Thyroid gland (tissue), 4 donors: ENCODE measurements at regions not wholly inside any gene's neighbourhood (a gene's known extent, or its start where the extent isn't known, plus 50 kb on each side); places are given as distances from the start of the nearest gene placed in this dataset.
A peak's percentile ranks its signal among the peaks of the same experiment; 100 is the strongest.

Source experiments
- DNase-seq, 2 donors: peaks; one replicate each; pipeline ENCODE4 v3.0.0-alpha.2; 2019
- H3K27ac ChIP-seq, 3 donors: fragments of 200-600 bp; sonication (generic); 1 replicate in 2 of 3; 2 replicates in 1 of 3; pipeline ENCODE4 v1.5.1; 2016 to 2019; ENCODE audit warnings: mild to moderate bottlenecking in 1 of 3, moderate library complexity in 1 of 3
- H3K27me3 ChIP-seq: fragments of 200-600 bp; sonication (generic); one replicate; pipeline ENCODE4 v1.5.1; 2019
- H3K36me3 ChIP-seq, 2 donors: fragments of 200-600 bp; sonication (generic); one replicate each; pipeline ENCODE4 v1.5.1; 2016 to 2019
- H3K4me1 ChIP-seq, 2 donors: fragments of 200-600 bp; sonication (generic); one replicate each; pipeline ENCODE4 v1.5.1; 2017 to 2019
- H3K4me3 ChIP-seq, 3 donors: fragments of 200-600 bp; sonication (generic); replicated peaks in 1 of 3; 1 replicate in 2 of 3; 2 replicates in 1 of 3; pipeline ENCODE4 v1.5.1; 2016; ENCODE audit warnings: mild to moderate bottlenecking in 1 of 3
- H3K9me3 ChIP-seq: fragments of 200-600 bp; sonication (generic); one replicate; pipeline ENCODE4 v1.5.1; 2017
- POLR2A ChIP-seq, 2 donors: fragments of 450-650 bp; IDR thresholded peaks; one replicate each; pipeline ENCODE4 v1.6.1; 2017; ENCODE audit warnings: antibody characterized with exemption in 2 of 2, mild to moderate bottlenecking in 2 of 2, moderate library complexity in 1 of 2
- WGBS, 2 donors: methylation state at CpG; one replicate each; pipeline ENCODE4 v1.1.5; 2017; 5-methylcytosine and 5-hydroxymethylcytosine counted together
- intact Hi-C: fragments of 100-400 bp; cut with DNase I; formaldehyde crosslinking; loops from one replicate; pipeline ENCODE4 v1.15.1; 2023
- TF ChIP-seq, protein P1 (sequence below), 6 experiments: fragments of 200-600 bp in 3 of 6; fragments of 450-650 bp in 3 of 6; sonication (generic) in 3 of 6; IDR thresholded peaks; one replicate each; pipeline ENCODE4 v1.5.1; 2016 to 2019; ENCODE audit warnings: antibody characterized with exemption in 6 of 6, mild to moderate bottlenecking in 2 of 6, inconsistent platforms in 1 of 6, moderate library complexity in 1 of 6

DNA sequence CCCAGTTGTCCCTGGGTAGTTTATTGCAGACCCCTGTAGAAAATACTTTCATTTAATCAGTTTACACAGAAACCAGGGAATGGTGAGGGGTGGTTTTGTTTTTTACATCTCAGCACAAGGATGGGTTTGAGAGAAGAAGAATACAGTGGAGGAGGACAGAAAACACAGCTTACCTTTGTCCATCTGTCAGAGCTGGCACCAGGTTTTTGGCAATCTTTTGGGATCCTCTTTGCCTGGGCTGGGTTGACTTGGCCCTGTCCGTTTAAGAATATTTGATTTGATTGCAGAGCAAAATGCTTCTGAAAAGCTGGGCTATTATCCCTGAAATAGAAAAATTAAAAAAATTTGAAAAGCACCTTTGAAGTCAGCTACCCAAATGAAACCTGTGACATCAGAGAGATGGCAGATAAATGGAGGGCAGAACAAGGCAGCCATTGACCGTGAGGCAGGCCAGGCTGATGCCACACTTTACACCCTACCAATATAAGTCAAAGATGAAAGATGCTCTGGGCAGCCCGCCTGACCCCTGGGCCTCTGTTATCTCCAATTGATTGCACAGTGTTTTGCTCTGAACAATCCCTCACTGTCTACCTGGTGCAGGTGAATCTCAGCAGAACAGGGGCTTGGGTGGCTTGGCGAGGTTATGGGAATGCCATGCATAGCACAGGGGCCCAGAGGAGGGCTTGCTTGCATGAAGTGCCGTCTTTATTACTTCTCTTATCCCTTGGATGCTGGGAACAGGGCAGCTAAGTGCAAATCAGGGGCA lies 218.8 kb downstream of the LMX1A start:
- 88% methylated on average over 4 to 5 of the region's 5 CpGs for WGBS, 2 donors
- TF ChIP-seq, protein P1, sequence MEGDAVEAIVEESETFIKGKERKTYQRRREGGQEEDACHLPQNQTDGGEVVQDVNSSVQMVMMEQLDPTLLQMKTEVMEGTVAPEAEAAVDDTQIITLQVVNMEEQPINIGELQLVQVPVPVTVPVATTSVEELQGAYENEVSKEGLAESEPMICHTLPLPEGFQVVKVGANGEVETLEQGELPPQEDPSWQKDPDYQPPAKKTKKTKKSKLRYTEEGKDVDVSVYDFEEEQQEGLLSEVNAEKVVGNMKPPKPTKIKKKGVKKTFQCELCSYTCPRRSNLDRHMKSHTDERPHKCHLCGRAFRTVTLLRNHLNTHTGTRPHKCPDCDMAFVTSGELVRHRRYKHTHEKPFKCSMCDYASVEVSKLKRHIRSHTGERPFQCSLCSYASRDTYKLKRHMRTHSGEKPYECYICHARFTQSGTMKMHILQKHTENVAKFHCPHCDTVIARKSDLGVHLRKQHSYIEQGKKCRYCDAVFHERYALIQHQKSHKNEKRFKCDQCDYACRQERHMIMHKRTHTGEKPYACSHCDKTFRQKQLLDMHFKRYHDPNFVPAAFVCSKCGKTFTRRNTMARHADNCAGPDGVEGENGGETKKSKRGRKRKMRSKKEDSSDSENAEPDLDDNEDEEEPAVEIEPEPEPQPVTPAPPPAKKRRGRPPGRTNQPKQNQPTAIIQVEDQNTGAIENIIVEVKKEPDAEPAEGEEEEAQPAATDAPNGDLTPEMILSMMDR (IDR thresholded peaks at IDR 0.05), result no peak
- TF ChIP-seq POLR2A (IDR thresholded peaks at IDR 0.05), result no peak
- intact Hi-C loops, result no loop called here

DNA sequence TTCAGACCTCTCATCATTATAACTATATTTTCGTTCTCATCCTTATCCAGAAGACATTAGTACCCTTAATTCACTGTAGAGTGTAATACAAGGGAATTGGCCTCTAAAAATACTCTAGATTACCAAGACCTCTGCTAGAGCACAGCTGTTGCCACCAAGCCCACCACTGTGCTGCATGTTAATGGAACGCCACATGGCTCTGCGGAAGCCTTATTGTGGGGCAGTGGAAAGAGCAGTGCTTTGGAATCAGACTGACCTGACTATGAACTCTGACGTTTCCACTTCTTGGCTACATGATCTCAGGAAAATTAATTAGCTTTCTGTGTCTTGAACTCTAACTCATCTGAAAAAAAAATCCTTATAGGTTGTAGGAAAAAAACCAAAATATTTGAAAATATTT lies 222.1 kb downstream of the LMX1A start:
- intact Hi-C loops, result no loop called here
- 81 to 83% methylated on average over 4 of the region's 4 CpGs for WGBS, 2 donors
- no peak for DNase-seq
- H3K27ac ChIP-seq, result no peak overlapping the region
- no peaks in the 10 kb centered on the region for H3K36me3 ChIP-seq
- no peak overlapping the region for H3K4me3 ChIP-seq
- no peaks in the 10 kb centered on the region for H3K9me3 ChIP-seq
- no peaks in the 10 kb centered on the region for H3K4me1 ChIP-seq
- no peaks in the 10 kb centered on the region for H3K27me3 ChIP-seq
- TF ChIP-seq, protein P1 (IDR thresholded peaks at IDR 0.05), result no peak
- TF ChIP-seq POLR2A (IDR thresholded peaks at IDR 0.05), result no peak

More for the DNA sequence above, 218.8 kb downstream of the LMX1A start:
- no peak overlapping the region for H3K4me3 ChIP-seq
- no peaks in the 10 kb centered on the region for H3K27me3 ChIP-seq
- no peaks in the 10 kb centered on the region for H3K36me3 ChIP-seq
- no peak for DNase-seq
- no peaks in the 10 kb centered on the region for H3K4me1 ChIP-seq
- no peak overlapping the region for H3K27ac ChIP-seq
- H3K9me3 ChIP-seq, result no peaks in the 10 kb centered on the region

DNA sequence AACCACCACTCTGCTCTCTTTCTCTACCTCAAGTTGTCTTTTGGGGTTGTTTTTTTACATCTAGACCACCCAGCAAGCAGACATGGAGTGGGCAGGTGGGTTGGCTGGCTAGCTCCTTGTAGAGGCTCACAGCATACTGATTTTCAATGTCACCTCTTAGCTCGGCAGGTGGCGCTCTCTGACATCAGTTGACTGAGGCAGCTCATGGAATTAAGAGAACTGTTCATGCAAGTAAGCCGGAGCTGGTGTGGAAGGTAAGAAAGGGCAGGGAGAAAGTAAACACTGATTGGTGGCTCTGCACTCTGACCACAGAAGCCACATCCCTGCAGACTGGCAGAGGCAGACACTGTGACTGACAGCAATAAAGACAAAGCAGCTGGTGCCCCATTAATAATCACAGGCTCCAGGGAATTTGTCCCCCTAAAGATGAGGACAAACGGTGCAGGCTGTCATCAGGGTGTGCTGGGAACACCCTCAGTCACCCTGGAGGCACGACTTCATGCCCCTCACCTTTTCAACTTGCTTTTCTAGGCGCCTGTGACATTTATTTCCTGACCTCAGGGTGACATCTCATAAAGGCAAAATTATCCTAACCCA lies 226.8 kb downstream of the LMX1A start:
- TF ChIP-seq POLR2A (IDR thresholded peaks at IDR 0.05), result no peak
- TF ChIP-seq, protein P1 (IDR thresholded peaks at IDR 0.05), result peak in 5 of 6 experiments; percentile 24 to 80 (median 63)
- Histone ChIP-seq H3K4me1 (peaks cover 6 to 7% of the 10 kb centered on the region in 2 donors), H3K36me3 (no peaks in the 10 kb centered on the region), H3K4me3 (no peak overlapping the region), H3K27me3 (no peaks in the 10 kb centered on the region), H3K27ac (no peak overlapping the region), H3K9me3 (no peaks in the 10 kb centered on the region)
- 18 to 23% methylated on average over 6 of the region's 6 CpGs for WGBS, 2 donors
- peak; percentile 84 to 91 for DNase-seq
- intact Hi-C loops, result no loop called here

DNA sequence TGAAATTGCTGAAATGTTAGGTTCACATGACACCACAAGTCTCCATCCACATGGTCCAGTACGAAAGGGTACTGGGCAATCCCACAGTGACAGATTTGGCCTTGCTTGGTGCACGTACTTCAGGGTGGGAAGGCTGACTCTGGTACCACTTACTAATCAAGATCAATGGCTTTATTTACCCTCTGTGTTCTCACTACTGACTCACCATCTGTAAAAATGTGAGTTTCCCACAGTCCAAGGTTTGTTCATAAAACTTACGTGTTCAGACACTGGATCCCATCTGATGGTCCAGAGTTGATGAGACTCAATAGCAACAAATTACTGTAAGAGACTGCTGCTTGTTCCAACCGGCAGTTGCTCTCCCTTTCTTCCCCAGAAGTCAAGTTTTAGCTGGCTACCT lies 231.7 kb downstream of the LMX1A start:
- no peak for TF ChIP-seq POLR2A (IDR thresholded peaks at IDR 0.05)
- TF ChIP-seq, protein P1 (IDR thresholded peaks at IDR 0.05), result no peak
- Histone ChIP-seq H3K27me3 (no peaks in the 10 kb centered on the region), H3K27ac (peak overlapping the region in 1 of 3 donors; percentile 87), H3K4me3 (no peak overlapping the region), H3K36me3 (no peaks in the 10 kb centered on the region), H3K9me3 (no peaks in the 10 kb centered on the region), H3K4me1 (peaks cover 24 to 33% of the 10 kb centered on the region in 2 donors)
- no peak for DNase-seq
- 88 to 93% methylated on average over 4 of the region's 4 CpGs for WGBS, 2 donors
- intact Hi-C loops, result no loop called here

DNA sequence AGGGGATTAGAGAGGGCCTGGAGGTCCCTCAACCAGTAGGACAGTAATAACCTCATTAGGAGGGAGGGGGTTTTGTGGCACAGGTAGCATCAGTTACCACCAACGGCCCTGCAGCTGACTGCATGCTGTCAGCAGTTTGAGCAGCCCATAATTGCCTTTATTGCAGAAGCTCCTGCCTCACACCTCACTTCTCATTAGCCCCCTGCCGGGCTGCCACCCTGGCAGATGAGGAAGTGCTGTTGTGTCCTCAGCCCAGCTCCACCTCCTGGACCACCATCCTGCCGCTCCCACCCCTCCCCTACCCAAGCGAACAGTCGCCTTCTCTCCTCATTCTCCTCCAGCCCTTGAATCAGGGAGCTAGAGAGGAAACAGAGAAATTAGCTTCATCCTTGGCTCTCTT lies 237.4 kb downstream of the LMX1A start:
- H3K9me3 ChIP-seq, result no peaks in the 10 kb centered on the region
- 80 to 82% methylated on average over 5 of the region's 5 CpGs for WGBS, 2 donors
- no peak overlapping the region for H3K4me3 ChIP-seq
- no peak for TF ChIP-seq POLR2A (IDR thresholded peaks at IDR 0.05)
- TF ChIP-seq, protein P1 (IDR thresholded peaks at IDR 0.05), result no peak
- intact Hi-C loops, result no loop called here
- no peaks in the 10 kb centered on the region for H3K27me3 ChIP-seq
- peaks cover 22 to 25% of the 10 kb centered on the region in 2 donors for H3K4me1 ChIP-seq
- DNase-seq, result no peak
- no peak overlapping the region for H3K27ac ChIP-seq
- no peaks in the 10 kb centered on the region for H3K36me3 ChIP-seq
